Parathyroid adenoma (tissue), 2 donors: ENCODE measurements at regions not wholly inside any gene's neighbourhood (a gene's known extent, or its start where the extent isn't known, plus 50 kb on each side); places are given as distances from the start of the nearest gene placed in this dataset.

Experiments used
- H2AFZ ChIP-seq: fragments of 300-600 bp; sonication (generic); one replicate; pipeline ENCODE4 v1.7.0; 2017; ENCODE audit warnings: antibody characterized with exemption, mild to moderate bottlenecking
- H3K27ac ChIP-seq: fragments of 300-600 bp; sonication (generic); one replicate; pipeline ENCODE4 v1.7.0; 2017
- H3K27me3 ChIP-seq: fragments of 300-600 bp; sonication (generic); one replicate; pipeline ENCODE4 v1.7.0; 2017; ENCODE audit warnings: low read length; ENCODE audit not compliant: control insufficient read depth, insufficient read depth
- H3K36me3 ChIP-seq: fragments of 300-600 bp; sonication (generic); one replicate; pipeline ENCODE4 v1.7.0; 2017; ENCODE audit warnings: low read length; ENCODE audit not compliant: control insufficient read depth, insufficient read depth
- H3K4me1 ChIP-seq: fragments of 300-600 bp; sonication (generic); one replicate; pipeline ENCODE4 v1.7.0; 2017; ENCODE audit warnings: control low read depth
- H3K4me2 ChIP-seq: fragments of 300-600 bp; sonication (generic); one replicate; pipeline ENCODE4 v1.7.0; 2017; ENCODE audit warnings: low read length
- H3K4me3 ChIP-seq: fragments of 300-600 bp; sonication (generic); one replicate; pipeline ENCODE4 v1.7.0; 2017; ENCODE audit warnings: low read depth, low read length
- H3K79me2 ChIP-seq: fragments of 300-600 bp; sonication (generic); one replicate; pipeline ENCODE4 v1.7.0; 2017; ENCODE audit warnings: control low read depth
- H3K9ac ChIP-seq: fragments of 300-600 bp; sonication (generic); one replicate; pipeline ENCODE4 v1.7.0; 2017; ENCODE audit warnings: mild to moderate bottlenecking
- H3K9me3 ChIP-seq: fragments of 300-600 bp; sonication (generic); one replicate; pipeline ENCODE4 v1.7.0; 2017; ENCODE audit warnings: low read length; ENCODE audit not compliant: control insufficient read depth
- TF ChIP-seq, protein P1 (sequence below): fragments of 300-600 bp; sonication (generic); IDR thresholded peaks from one replicate; pipeline ENCODE4 v1.7.0; 2017; ENCODE audit warnings: antibody characterized with exemption, mild to moderate bottlenecking
- donor health status: primary hyperparathyroidism.

DNA sequence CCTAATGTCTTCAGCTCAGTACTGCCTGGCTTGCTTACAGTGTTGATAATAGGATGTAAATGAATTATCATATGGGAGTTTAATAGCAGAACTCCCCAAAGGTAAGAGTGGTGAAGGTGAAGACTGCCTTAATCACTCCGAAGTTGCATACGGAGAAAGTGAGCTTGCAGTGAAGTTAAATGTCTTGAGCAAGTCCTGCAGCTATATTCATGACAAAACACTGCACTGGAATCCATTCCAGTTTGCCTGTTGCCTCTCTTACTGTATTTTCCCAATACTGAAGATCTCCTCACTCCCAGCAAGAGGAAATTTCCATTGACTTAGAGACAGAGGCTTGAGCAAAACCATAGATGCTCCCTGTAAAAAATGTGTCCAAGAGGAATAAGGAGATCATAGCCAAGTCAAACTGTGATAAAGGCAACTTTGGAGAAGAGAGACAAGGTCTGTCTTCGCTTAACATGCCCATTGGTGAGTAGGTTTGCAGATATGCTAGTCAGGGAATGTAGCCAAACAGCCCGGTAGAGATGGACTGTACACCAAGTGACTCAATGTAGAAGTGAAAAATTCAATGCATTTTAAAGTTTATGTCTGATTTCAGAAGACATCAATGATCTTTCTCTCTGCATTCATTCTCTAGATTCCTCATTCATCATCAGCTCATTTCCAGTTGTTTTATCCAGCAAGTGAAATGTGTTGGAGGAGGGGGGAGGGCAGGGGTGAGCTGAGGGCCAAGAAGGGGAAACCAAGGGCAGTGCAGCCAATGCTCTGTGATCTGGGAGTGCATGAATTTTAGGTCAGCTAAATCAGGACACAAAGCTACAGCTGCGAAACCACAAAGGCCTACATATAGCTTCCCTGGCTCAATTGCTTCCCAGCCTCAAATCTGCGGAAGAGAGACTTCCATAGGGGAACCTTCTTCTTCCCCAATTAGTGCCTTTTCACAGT, 667.1 kb upstream of the NR2F2 start:
- Histone ChIP-seq H3K79me2 (no peaks in the 10 kb centered on the region), H3K27ac (no peak overlapping the region), H3K9ac (no peak overlapping the region), H3K27me3 (peaks cover 4% of the 10 kb centered on the region), H3K4me1 (no peaks in the 10 kb centered on the region), H3K4me3 (no peak overlapping the region), H3K4me2 (no peak overlapping the region), H3K36me3 (no peaks in the 10 kb centered on the region), H3K9me3 (no peaks in the 10 kb centered on the region), H2AFZ (no peak overlapping the region)
- TF ChIP-seq, protein P1, sequence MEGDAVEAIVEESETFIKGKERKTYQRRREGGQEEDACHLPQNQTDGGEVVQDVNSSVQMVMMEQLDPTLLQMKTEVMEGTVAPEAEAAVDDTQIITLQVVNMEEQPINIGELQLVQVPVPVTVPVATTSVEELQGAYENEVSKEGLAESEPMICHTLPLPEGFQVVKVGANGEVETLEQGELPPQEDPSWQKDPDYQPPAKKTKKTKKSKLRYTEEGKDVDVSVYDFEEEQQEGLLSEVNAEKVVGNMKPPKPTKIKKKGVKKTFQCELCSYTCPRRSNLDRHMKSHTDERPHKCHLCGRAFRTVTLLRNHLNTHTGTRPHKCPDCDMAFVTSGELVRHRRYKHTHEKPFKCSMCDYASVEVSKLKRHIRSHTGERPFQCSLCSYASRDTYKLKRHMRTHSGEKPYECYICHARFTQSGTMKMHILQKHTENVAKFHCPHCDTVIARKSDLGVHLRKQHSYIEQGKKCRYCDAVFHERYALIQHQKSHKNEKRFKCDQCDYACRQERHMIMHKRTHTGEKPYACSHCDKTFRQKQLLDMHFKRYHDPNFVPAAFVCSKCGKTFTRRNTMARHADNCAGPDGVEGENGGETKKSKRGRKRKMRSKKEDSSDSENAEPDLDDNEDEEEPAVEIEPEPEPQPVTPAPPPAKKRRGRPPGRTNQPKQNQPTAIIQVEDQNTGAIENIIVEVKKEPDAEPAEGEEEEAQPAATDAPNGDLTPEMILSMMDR: no peak

DNA sequence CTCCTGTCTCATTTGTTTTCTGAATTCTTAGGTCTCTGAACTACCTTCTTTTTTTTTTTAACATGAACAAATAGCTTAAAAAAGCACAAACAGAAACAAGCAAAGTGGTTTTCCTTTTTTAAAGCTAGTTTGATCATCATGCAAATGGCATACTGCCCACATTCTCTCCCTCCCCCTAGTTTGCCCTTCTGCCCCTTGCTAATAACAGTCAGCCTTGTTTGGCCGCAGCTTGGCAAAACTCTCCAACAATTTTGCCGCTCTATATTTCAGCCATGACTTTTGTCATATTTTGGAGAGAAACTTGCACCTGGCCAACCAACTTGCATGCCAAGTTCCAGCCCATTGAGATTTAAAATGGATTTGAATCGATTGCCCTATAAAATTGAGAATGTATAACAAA, 666.0 kb upstream of the NR2F2 start:
- Histone ChIP-seq H3K27me3 (peaks cover 4% of the 10 kb centered on the region), H3K79me2 (no peaks in the 10 kb centered on the region), H3K4me1 (no peaks in the 10 kb centered on the region), H2AFZ (no peak overlapping the region), H3K9ac (no peak overlapping the region), H3K4me2 (no peak overlapping the region), H3K36me3 (no peaks in the 10 kb centered on the region), H3K27ac (no peak overlapping the region), H3K9me3 (no peaks in the 10 kb centered on the region), H3K4me3 (no peak overlapping the region)
- TF ChIP-seq, protein P1: no peak

DNA sequence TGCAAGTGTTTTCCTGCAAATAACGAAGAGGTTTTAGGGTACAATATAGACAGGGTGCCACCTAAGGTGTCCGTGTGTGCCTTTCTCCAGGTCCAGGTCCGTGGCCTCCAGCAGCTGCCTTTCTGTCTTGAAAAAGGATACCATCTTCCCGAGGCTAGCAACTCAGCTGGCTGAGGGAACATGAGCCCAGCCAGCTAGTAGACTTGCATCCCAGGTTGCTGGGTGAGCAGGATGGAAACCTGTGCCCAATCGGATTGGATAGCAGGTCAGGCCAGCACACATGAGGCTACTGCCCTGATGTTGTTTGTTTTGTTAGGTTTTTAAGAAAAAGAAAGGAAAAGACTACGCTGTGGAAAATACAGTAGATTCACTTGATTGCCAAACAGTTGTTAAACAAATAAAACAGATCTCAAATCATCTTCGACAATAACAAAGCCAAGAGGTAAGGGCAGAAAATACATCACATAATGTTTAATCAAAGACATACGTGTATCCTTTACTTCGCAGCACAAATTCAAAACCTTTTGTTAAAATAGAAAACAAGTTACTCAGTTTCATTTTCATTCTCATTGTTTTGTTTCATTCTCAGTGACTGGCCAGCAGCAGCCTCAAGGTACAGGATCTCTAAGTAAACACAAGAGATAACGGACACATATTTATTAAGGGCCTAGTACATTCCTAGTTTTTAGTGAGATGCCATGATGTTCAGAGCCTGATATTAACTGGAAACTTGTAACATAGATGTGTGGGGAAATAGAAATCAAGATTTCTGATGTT, 661.2 kb upstream of the NR2F2 start:
- Histone ChIP-seq H3K9ac (no peak overlapping the region), H3K4me3 (no peak overlapping the region), H3K36me3 (no peaks in the 10 kb centered on the region), H3K27ac (peak overlapping the region; percentile 29), H3K27me3 (no peaks in the 10 kb centered on the region), H3K79me2 (no peaks in the 10 kb centered on the region), H3K4me1 (no peaks in the 10 kb centered on the region), H3K9me3 (no peaks in the 10 kb centered on the region), H3K4me2 (no peak overlapping the region), H2AFZ (peak overlapping the region; percentile 53)
- TF ChIP-seq, protein P1: no peak

DNA sequence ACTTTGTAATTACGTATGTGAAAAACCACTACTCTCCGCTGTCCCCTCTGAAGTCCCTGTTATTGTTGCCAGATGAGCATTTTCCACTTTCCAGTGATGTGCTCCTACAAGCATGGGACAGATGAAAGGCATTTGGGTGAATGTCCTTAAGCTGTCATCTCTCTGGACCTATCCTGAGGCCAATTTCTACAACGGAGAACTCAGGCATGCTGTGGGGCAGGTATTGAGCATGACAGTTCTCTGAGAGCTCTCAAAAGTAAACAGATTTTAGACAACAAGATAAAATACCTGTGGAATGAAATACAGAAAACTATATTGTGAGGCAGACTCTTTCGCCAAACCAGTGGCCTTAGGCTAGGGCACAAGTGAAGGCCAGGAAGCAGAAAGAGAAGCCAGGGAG, 656.5 kb upstream of the NR2F2 start:
- TF ChIP-seq, protein P1: no peak
- H3K27me3 ChIP-seq: no peaks in the 10 kb centered on the region
- H2AFZ ChIP-seq: no peak overlapping the region
- no peak overlapping the region for H3K4me2 ChIP-seq
- no peaks in the 10 kb centered on the region for H3K79me2 ChIP-seq
- H3K9me3 ChIP-seq: no peaks in the 10 kb centered on the region
- H3K27ac ChIP-seq: no peak overlapping the region
- no peak overlapping the region for H3K4me3 ChIP-seq
- H3K9ac ChIP-seq: no peak overlapping the region
- no peaks in the 10 kb centered on the region for H3K4me1 ChIP-seq
- H3K36me3 ChIP-seq: no peaks in the 10 kb centered on the region
